ENCODE measurements at regions not wholly inside any gene's neighbourhood (a gene's known extent, or its start where the extent isn't known, plus 50 kb on each side); places are given as distances from the start of the nearest gene placed in this dataset.
A peak's percentile ranks its signal among the peaks of the same experiment; 100 is the strongest.
"Not testable (repeated sequence)": the region's sequence is repeated elsewhere in the genome, so short reads cannot be mapped to it uniquely, and the experiment has no call there.

DNA sequence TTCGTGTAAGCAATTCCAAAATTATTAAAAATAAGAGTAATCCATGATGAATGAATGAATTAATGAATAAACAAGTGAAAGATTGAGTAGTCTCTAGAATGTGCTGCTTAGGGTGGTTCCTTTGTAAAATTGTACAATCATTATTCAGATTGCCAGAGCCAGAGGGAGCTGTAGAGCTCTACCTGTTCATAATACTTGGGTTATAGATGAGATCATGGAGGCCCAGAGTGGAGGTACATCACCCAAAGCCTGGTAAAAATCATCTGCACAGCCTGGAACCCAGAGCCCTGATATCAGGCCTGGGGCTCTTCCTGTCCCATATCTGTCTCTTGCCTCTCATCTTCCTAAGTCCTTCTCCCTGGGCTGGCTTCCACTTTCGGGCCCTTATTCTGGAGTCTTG, 297.2 kb downstream of the RPLP1 start:
- DNase-seq (ENCODE audit: low read depth) = no peak
- in situ Hi-C loops (cut with HindIII; ENCODE audit: low pct_unique_long_range_greater_than_20kb, low sequenced_read_pairs) = no loop called here

GRCh38 chr15:69750253-69750652, 297.6 kb downstream of the RPLP1 start:
- in situ Hi-C loops (cut with HindIII; ENCODE audit: low pct_unique_long_range_greater_than_20kb, low sequenced_read_pairs) = no loop called here
- no peak for DNase-seq (ENCODE audit: low read depth)

DNA sequence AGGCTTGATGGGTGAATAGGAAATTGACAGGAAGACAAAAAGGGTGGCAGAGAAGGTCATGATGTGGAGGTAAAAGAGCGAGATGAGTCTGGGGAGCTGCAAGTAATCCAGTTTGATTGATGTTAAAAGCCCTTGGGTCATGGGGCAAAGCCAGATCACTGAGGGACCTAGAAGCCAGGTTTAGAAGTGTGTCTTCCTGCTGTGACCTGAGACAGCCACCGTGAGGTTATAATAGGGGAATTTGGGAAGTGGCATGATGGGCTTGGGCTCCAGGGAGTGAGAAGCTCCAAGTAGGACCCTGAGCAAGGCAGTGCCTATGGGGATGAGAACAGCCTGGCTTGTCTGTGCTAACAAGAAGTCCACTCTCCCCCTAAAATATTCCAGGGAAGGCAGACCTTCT, 298.5 kb downstream of the RPLP1 start:
- DNase-seq (ENCODE audit: low read depth) = no peak
- in situ Hi-C loops (cut with HindIII; ENCODE audit: low pct_unique_long_range_greater_than_20kb, low sequenced_read_pairs) = no loop called here

DNA sequence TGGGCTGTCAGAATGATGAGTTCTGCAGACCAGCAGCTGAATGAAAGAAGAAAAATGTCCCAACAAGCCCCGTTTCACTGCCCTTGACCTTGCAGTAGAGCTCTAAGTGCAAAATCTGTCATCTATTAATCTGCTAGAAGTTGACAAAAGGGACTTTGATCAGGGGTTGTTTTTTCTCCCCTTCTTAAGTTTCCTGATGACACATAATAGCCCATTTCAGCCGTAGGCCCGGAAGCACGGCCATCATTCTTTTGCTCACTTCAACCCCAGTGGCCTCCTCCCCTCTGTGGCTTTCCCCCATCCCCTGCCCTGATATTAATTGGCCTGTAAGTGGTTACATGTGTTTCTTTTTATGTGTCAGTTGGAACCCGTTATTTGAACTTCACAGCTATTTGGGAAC, 298.9 kb downstream of the RPLP1 start:
- no peak for DNase-seq (ENCODE audit: low read depth)
- in situ Hi-C loops (cut with HindIII; ENCODE audit: low pct_unique_long_range_greater_than_20kb, low sequenced_read_pairs) = no loop called here

DNA sequence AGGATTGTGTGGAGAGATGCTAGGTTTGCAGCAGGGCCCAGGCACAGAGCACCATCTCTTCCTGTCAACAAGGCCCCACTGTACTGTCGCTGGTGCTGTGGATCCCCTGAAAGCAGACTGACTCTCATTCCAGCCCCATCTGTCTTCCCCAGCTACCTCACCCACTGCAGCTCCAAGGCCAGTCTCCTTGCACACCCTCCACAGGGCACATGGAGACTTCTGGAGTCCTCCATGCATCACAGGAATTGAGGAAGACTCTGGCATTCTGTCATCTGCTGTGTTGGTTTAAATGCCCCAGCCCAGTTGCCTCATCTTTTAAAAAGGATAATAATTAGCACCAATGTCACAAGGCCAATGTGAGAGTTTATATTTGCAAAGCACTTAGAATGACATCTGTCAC, 301.2 kb downstream of the RPLP1 start:
- in situ Hi-C loops (cut with HindIII; ENCODE audit: low pct_unique_long_range_greater_than_20kb, low sequenced_read_pairs) = no loop called here
- no peak for DNase-seq (ENCODE audit: low read depth)

GRCh38 chr15:69754313-69754712, 301.7 kb downstream of the RPLP1 start:
- in situ Hi-C loops (cut with HindIII; ENCODE audit: low pct_unique_long_range_greater_than_20kb, low sequenced_read_pairs) = no loop called here
- DNase-seq (ENCODE audit: low read depth) = no peak

DNA sequence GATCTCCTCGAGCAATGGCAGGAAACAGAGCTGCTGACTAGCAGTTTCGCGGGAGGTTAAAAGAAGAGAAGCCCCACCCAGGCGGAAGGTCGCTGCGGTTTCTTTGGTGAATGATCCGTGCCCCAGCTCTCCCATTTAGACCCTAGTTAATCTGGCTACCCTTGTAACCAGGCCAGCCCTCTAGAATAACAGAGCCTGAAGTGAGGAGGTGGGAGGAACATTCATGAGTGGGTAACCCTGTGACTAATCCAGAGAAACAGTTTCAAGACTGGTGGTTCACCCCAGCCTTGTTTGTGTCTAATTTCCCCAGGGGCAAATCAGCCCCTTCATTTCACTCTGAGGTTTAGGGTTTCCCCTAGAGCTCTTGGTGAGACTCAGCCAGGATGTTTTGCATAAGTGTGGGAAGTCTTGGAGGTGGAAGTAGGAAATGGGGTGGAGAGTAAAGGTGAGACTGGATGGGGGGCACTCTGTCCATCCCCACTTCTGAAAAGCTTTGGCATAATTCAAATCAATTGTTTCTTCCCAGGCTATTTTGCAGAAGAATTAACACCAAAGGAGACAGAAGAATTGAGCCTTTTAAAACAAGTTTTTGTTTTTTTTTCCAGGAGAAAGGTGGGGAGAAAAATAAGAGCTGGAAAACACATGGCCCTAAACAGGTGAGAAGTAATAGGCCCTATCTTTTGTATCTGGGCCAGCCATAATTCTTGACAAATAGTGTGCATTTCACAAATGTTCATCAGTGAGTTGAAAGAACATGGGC, 303.1 kb downstream of the RPLP1 start:
- DNase-seq (ENCODE audit: low read depth) = no peak
- in situ Hi-C loops (cut with HindIII; ENCODE audit: low pct_unique_long_range_greater_than_20kb, low sequenced_read_pairs) = no loop called here

GRCh38 chr15:69756440-69756839, 303.8 kb downstream of the RPLP1 start:
- in situ Hi-C loops (cut with HindIII; ENCODE audit: low pct_unique_long_range_greater_than_20kb, low sequenced_read_pairs) = no loop called here
- DNase-seq (ENCODE audit: low read depth) = no peak

GRCh38 chr15:69757186-69757585, 304.6 kb downstream of the RPLP1 start:
- in situ Hi-C loops (cut with HindIII; ENCODE audit: low pct_unique_long_range_greater_than_20kb, low sequenced_read_pairs) = no loop called here
- DNase-seq (ENCODE audit: low read depth) = no peak

- peak; percentile 49 for DNase-seq (ENCODE audit: low read depth)
- in situ Hi-C loops (cut with HindIII; ENCODE audit: low pct_unique_long_range_greater_than_20kb, low sequenced_read_pairs) = no loop called here
These were observed 305.7 kb downstream of the RPLP1 start for GRCh38 chr15:69758291-69758771.

- DNase-seq (ENCODE audit: low read depth) = no peak
These were observed 306.5 kb downstream of the RPLP1 start for GRCh38 chr15:69758810-69759790.

DNA sequence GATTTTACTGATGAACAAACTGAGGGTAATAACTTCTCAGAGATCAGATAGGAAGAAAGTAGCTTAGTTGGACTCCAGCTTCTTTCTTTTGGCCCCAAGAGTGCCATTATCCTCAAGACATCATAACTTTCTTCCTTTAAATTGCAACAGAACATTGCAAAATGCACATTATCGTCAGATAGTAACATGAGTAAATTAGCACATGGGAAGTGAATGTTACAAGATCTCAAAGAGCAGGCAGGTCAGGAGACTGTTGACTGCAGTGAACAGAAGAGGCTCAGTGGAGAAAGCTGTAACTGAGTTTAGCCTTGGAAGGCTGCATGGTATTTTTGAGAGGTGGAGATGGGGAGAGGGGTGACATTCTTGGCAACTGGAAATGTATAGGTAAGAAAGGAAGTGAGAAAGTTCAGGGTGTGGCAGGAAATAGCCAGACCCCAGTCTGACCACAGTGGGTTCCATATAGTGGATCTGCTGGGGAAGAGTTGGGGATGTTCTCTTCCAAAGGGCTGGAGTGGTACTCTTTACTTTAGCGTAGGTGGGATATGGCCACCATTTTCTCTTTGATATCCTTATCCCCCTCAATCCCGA, 307.7 kb downstream of the RPLP1 start:
- no peak for DNase-seq (ENCODE audit: low read depth)
- in situ Hi-C loops (cut with HindIII; ENCODE audit: low pct_unique_long_range_greater_than_20kb, low sequenced_read_pairs) = no loop called here

More at GRCh38 chr15:69758810-69759790, 306.5 kb downstream of the RPLP1 start:
- in situ Hi-C loops (cut with HindIII; ENCODE audit: low pct_unique_long_range_greater_than_20kb, low sequenced_read_pairs) = no loop called here

DNA sequence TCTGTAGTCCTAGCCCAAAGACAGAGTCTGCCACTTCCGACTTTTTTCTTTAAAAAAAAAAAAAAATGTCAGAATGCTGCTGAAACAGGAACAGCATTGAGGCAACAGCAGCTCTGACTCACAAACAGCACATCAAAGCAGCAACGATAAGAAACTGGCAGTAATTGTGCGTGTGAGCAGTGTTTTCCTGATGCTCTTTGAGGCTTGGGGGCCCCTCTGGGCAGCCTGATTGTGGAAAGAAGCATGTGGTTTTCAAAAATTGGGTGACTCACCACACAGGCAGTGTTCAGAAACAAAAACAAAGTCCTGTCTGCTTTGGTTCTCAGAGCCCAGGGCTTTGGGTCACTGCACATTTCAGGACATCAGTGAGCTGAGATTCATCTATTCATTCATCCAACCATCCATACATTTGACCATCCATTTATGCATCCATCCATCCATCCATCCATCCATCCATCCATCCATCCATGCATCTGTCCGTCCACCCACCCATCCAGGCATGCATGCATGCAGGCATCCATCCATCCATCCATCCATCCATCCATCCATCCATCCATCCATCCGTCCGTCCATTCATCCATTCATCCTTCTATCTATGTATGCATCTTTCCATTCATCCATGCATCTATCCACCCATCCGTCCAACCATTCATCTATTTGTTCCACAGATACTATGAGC, 308.4 kb downstream of the RPLP1 start:
- DNase-seq (ENCODE audit: low read depth) = peak; percentile 96
- in situ Hi-C loops (cut with HindIII; ENCODE audit: low pct_unique_long_range_greater_than_20kb, low sequenced_read_pairs) = no loop called here

DNA sequence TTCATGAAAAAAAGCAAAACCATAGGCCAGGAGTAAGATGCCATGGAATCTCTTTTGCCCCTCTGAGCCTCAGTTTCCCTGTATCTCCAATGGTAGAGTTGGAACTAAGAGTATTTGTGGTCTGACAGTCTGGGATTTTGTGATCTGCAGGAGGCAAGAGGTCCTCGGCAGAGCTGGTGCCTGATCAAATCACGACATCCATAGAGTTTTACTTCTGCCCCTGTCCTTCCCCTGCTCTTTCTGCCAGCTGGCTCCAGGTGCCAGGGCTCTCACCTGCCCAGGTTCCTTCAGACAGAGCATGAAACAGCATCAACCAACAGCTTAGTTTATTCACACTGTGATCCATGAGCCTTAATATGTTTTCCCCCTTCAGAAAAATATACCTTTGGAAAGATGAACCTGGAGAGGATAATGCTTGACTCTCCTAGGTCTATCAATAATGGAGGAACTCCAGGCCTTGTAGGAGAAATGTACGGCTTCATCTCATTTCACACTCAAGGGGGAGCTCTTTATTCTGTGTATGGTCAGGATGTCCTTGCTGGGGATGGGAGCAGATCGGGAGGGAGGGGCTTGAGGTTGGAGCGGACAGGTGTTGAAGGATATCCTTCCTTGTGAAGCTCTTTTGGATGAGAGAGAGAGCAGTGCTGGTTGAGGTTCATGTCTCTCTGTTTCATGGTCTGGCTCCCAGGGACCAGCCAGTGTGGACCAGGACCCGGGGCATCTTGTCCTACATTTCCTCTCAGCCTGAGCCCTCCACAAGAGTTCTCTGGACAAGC, 309.9 kb downstream of the RPLP1 start:
- in situ Hi-C loops (cut with HindIII; ENCODE audit: low pct_unique_long_range_greater_than_20kb, low sequenced_read_pairs) = no loop called here
- DNase-seq (ENCODE audit: low read depth) = no peak

- in situ Hi-C loops (cut with HindIII; ENCODE audit: low pct_unique_long_range_greater_than_20kb, low sequenced_read_pairs) = no loop called here
- DNase-seq (ENCODE audit: low read depth) = no peak
These were observed 311.2 kb downstream of the RPLP1 start for GRCh38 chr15:69763831-69764230.

GRCh38 chr15:69766156-69766555, 313.5 kb downstream of the RPLP1 start:
- DNase-seq (ENCODE audit: low read depth) = no peak
- in situ Hi-C loops (cut with HindIII; ENCODE audit: low pct_unique_long_range_greater_than_20kb, low sequenced_read_pairs) = no loop called here

- in situ Hi-C loops (cut with HindIII; ENCODE audit: low pct_unique_long_range_greater_than_20kb, low sequenced_read_pairs) = no loop called here
- no peak for DNase-seq (ENCODE audit: low read depth)
These were observed 314.6 kb downstream of the RPLP1 start for GRCh38 chr15:69767191-69767590.

- in situ Hi-C loops (cut with HindIII; ENCODE audit: low pct_unique_long_range_greater_than_20kb, low sequenced_read_pairs); DNase-seq (ENCODE audit: low read depth): not testable (repeated sequence)
These were observed 316.7 kb downstream of the RPLP1 start for GRCh38 chr15:69769336-69769735.

Measured in Caki2 (cell line).